Upper lobe of left lung (tissue), 6 donors: ENCODE measurements at regions not wholly inside any gene's neighbourhood (a gene's known extent, or its start where the extent isn't known, plus 50 kb on each side); places are given as distances from the start of the nearest gene placed in this dataset.

ENCODE experiments used
- ATAC-seq, 2 donors: fragments of 200-7000 bp; cut with Tn5 transposase; one replicate each; pipeline ENCODE4 v1.9.1; 2022; ENCODE audit warnings: mild to moderate bottlenecking in 2 of 2, moderate library complexity in 2 of 2; ENCODE audit not compliant: low FRiP score in 2 of 2
- DNase-seq, 2 donors: peaks; one replicate each; pipeline ENCODE4 v3.0.0-alpha.2; 2019 to 2020
- H3K27ac ChIP-seq, 4 donors: fragments of 200-600 bp; sonication (generic); one replicate each; pipeline ENCODE4 v1.5.1; 2016 to 2019
- H3K27me3 ChIP-seq, 4 donors: fragments of 200-600 bp; sonication (generic); one replicate each; pipeline ENCODE4 v1.5.1; 2017 to 2019
- H3K36me3 ChIP-seq, 4 donors: fragments of 200-600 bp; sonication (generic); one replicate each; pipeline ENCODE4 v1.5.1; 2016 to 2019
- H3K4me1 ChIP-seq, 4 donors: fragments of 200-600 bp; sonication (generic); one replicate each; pipeline ENCODE4 v1.5.1; 2018 to 2019
- H3K4me3 ChIP-seq, 4 donors: fragments of 200-600 bp; sonication (generic); one replicate each; pipeline ENCODE4 v1.5.1; 2017 to 2019; ENCODE audit warnings: mild to moderate bottlenecking in 2 of 4, moderate library complexity in 1 of 4
- H3K9me3 ChIP-seq, 4 donors: fragments of 200-600 bp; sonication (generic); one replicate each; pipeline ENCODE4 v1.5.1; 2018 to 2019
- EP300 ChIP-seq, 4 donors: sonication (generic); formaldehyde crosslinking; IDR thresholded peaks; one replicate each; pipeline ENCODE4 v1.5.1; 2017; ENCODE audit warnings: antibody characterized with exemption in 4 of 4, control low read depth in 2 of 4
- POLR2A ChIP-seq, 4 donors: fragments of 450-650 bp; IDR thresholded peaks; one replicate each; pipeline ENCODE4 v1.5.1; 2016 to 2017; ENCODE audit warnings: antibody characterized with exemption in 4 of 4, mild to moderate bottlenecking in 2 of 4
- POLR2AphosphoS5 ChIP-seq, 2 donors: sonication (generic); formaldehyde crosslinking; IDR thresholded peaks; one replicate each; pipeline ENCODE4 v1.5.1; 2017; ENCODE audit warnings: antibody characterized with exemption in 2 of 2
- WGBS, 2 donors: methylation state at CpG; one replicate each; pipeline ENCODE4 v1.1.5; 2017 to 2018; 5-methylcytosine and 5-hydroxymethylcytosine counted together
- TF ChIP-seq, protein P1 (sequence below), 6 experiments: fragments of 450-650 bp in 4 of 6; fragments of 200-600 bp in 2 of 6; sonication (generic) in 2 of 6; IDR thresholded peaks; one replicate each; pipeline ENCODE4 v1.5.1; 2016 to 2019; ENCODE audit warnings: antibody characterized with exemption in 6 of 6
- donor health status: DM: no; HTN: no; CAD: no; lungs with moderate emphysema.
- donor health status: DM: no; HTN: yes; CAD: no; lungs with severe emphysema.

DNA sequence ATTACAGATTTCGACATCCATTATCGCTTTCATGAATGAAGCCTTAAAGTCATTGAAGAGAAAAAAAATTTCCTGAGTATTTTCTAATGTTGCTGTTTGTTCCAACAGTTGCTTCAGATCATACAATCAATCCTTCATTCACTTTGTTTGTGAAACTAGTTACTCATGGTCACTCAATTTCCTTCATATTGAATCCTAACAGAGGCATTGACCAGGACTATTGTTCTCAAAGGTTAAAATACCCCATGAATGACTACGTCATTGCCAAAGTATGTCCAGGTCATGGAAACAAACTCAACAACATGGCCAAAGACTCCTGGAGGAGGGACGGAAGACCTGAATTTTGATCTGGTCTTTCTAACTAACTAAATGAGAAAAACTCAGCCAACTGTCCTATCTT is 54.0 kb upstream of the ABCB5 start:
- DNase-seq: no peak

DNA sequence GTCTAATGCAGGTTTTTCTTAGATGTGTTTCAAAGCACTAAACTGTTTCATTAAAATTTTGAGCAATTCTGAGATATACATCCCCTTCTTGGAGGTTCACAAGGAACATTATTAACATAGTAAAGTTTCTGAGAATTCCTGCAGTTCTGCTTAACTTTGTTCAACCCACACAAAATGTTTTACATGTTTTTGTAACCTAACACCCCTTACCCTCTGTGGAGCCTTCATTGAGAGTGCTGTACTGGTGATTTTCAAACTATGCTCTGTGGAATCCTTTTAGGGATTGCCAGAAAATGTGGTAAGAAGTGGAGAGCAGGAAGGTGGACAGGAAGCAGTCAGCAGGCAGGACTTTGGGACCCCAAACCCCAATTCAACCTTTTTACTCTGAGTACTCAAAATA is 53.6 kb upstream of the ABCB5 start:
- ATAC-seq (no peak), DNase-seq (no peak)
- no peak overlapping the region for H3K27ac ChIP-seq
- no peak overlapping the region for H3K4me3 ChIP-seq
- H3K27me3 ChIP-seq: no peaks in the 10 kb centered on the region
- H3K9me3 ChIP-seq: no peaks in the 10 kb centered on the region
- H3K36me3 ChIP-seq: no peaks in the 10 kb centered on the region
- no peaks in the 10 kb centered on the region for H3K4me1 ChIP-seq
- no peak for TF ChIP-seq EP300 (IDR thresholded peaks at IDR 0.05)

More for the DNA sequence above, 54.0 kb upstream of the ABCB5 start:
- TF ChIP-seq, protein P1, sequence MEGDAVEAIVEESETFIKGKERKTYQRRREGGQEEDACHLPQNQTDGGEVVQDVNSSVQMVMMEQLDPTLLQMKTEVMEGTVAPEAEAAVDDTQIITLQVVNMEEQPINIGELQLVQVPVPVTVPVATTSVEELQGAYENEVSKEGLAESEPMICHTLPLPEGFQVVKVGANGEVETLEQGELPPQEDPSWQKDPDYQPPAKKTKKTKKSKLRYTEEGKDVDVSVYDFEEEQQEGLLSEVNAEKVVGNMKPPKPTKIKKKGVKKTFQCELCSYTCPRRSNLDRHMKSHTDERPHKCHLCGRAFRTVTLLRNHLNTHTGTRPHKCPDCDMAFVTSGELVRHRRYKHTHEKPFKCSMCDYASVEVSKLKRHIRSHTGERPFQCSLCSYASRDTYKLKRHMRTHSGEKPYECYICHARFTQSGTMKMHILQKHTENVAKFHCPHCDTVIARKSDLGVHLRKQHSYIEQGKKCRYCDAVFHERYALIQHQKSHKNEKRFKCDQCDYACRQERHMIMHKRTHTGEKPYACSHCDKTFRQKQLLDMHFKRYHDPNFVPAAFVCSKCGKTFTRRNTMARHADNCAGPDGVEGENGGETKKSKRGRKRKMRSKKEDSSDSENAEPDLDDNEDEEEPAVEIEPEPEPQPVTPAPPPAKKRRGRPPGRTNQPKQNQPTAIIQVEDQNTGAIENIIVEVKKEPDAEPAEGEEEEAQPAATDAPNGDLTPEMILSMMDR (IDR thresholded peaks at IDR 0.05): no peak
- no peak for TF ChIP-seq POLR2AphosphoS5 (IDR thresholded peaks at IDR 0.05)
- no peak for TF ChIP-seq EP300 (IDR thresholded peaks at IDR 0.05)
- no peak for TF ChIP-seq POLR2A (IDR thresholded peaks at IDR 0.05)
- 75 to 89% methylated on average over 4 of the region's 4 CpGs for WGBS, 2 donors
- H3K27me3 ChIP-seq: no peaks in the 10 kb centered on the region
- no peaks in the 10 kb centered on the region for H3K4me1 ChIP-seq
- no peaks in the 10 kb centered on the region for H3K36me3 ChIP-seq
- no peak overlapping the region for H3K4me3 ChIP-seq
- ATAC-seq: no peak
- H3K9me3 ChIP-seq: no peaks in the 10 kb centered on the region
- no peak overlapping the region for H3K27ac ChIP-seq

DNA sequence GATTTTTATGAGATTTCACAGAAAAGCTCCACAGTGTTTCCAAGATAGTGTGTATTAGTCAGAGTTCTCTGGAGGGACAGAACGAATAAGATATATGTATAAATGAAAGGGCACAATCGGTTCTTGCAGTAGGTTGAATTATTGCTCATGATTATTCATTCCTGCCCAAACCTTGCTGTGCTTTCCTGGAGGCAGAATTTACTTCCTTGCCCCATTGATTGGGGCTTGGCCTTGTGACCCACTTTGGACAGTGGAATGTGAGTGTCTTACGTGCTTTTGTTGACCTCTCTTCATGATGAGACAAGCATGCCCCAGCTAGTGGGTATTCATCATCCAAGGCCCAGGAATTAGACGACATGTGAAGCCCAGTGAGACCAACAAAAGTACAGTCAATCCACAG is 53.0 kb upstream of the ABCB5 start:
- Histone ChIP-seq H3K4me1 (no peaks in the 10 kb centered on the region), H3K27me3 (no peaks in the 10 kb centered on the region), H3K27ac (no peak overlapping the region), H3K9me3 (no peaks in the 10 kb centered on the region), H3K4me3 (no peak overlapping the region), H3K36me3 (no peaks in the 10 kb centered on the region)
- DNase-seq (no peak), ATAC-seq (no peak)
- 64 to 65% methylated on average over 4 of the region's 4 CpGs for WGBS, 2 donors
- TF ChIP-seq EP300 (IDR thresholded peaks at IDR 0.05) (no peak), POLR2A (IDR thresholded peaks at IDR 0.05) (no peak), POLR2AphosphoS5 (IDR thresholded peaks at IDR 0.05) (no peak)
- TF ChIP-seq, protein P1 (IDR thresholded peaks at IDR 0.05): no peak
